Fibroblast of peridontal ligament (primary cell): ENCODE measurements at regions not wholly inside any gene's neighbourhood (a gene's known extent, or its start where the extent isn't known, plus 50 kb on each side); places are given as distances from the start of the nearest gene placed in this dataset.

ENCODE experiments used
- DNase-seq: peaks from one replicate; pipeline ENCODE4 v3.0.0-alpha.2; 2010; ENCODE audit errors: extremely low read depth

DNA sequence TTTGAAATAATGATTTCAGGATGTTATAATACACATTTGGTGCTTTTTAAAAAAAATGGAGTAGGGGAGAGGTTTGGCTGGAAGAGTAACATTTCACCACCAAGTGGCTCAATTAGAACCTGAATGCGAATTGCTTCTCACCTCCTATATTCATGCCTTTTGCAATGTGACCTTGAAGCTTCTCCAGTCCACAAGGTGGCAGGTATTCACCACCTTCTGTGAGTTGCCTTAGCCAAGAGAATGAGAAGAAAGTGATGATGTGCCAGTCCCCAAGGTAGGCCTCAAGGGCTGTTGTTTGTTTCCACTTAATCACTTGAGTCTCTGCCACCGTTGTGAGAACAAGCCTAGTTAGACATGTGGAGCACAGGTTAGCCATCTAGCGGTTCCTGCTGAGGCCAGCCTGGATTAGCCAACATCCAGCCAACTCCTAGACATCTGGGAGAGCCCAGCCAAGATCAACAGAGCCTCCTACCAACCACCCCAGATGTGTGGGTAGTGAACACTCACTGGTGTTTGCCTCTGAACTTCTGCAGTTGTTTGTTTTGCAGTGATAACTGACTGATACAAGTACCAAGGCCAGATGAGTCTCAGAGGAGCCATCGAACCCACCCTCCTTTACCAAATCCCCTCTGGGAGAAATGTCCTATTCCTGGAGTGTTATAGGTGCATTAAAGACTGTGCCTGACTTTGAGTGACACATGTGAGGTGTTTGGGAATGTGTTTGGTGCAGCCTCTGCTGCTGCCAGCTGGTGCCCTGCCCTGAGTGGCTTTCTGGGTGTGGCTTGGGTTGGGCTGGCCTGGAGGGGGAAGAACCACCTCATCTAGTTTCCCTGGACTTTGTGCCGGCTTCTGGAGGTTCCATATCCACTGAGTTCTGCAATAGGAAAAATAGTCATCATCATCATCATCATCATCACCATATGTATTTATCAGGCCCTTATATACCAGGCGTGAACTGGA is 132.5 kb upstream of the RFLNA start:
- no peak for DNase-seq

DNA sequence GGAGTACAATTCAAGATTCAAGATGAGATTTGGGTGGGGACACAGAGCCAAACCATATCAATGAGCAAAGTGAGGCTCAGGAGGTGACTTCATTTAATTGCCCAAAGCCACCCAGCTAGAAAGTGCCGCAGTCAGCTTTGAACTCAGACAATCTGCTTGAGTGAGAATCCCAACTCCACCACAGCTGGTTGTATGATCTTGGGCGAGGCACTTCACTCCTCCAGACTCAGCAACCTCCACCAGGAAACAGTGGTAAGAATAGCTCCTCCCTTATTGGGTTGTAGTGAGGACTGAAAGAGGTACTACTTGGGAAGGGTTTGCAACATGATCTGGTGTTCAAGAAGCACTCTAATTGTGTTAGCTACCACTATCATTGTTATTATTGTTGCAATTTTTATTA is 129.2 kb upstream of the RFLNA start:
- no peak for DNase-seq

DNA sequence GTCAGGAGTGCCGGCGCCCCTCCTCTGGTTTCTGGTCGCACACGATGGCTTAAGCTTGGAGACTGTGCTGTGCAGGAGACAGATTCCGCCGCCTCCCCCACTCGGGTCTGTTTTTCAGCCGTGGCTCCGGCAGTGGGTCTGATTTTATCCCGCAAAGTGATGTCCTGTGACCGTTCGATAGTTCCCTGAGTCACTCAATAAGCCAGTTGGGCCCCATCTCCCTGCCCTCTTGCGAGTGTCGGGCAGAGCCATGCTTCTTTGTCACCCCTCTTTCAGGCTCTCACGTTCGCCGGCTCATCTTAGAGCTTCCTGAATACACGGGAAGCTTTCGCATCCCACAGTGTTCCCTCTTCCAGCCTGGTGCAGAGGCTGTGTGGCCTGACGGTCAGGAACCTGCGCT is 127.8 kb upstream of the RFLNA start:
- no peak for DNase-seq

DNA sequence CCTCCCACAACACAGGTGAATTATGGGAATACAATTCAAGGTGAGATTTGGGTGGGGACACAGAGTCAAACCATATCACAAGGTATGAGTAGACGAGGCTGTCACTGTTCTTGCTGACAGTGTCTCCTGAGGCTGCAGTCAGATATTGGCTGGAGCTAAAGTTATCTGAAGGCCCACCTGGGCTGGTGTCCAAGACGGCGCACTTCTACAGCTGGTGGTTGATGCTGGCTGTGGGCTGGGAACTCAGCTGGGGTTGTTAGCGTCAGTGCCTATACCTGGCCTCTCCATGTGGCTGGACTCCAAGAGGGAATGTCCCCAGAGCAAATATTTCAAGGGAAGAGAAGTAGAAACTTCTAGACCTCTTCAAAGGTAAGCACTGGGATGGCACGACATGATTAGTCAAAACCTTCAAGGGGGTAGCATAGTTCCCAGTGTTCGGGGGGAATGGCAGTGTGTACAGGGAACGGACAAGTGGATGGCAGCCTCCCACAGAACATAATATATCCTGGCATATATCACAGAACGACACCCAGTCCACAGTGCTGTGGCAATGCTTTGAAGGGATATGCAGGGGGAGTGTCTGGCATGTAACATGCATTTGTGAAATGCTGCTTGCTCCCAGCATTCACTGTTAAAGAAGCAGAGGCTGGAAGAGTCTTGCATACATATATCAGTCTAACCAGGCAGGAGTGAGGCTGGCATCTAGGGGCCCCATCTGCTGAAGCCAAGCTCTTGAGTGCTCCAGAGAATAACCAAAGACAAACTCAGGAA is 126.7 kb upstream of the RFLNA start:
- DNase-seq = no peak

DNA sequence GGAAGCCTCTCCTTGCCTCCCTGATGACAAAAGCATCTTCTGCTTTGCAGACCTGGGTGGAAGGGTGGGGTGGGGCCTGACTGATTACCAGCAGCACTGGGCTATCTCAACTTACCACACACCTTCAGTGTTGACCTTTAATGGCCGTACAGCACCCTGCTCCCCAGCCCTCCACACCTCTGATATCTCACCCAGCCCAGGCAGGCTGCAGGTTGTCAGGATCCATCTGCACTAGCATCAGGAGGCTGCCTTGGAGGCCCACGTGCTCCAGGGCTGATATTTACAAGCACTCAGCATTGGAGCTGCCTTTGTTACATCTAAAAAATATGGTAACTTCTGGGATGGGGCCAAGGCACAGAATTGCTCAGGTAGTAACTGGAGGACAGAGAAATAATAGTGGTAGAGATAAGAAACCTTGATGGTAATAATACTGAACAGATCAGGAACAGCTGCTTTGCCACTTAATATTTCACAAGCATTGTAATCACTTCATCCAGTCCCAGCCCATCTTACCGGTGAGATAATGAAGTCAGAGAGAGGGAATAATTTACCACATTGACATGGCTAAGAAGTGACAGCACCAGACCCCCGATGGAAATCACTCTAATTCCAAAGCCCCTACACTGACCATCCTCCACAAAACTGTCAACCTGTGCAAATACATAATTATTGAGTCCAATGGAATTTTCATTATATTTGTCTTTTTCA is 125.2 kb upstream of the RFLNA start:
- DNase-seq = no peak

DNA sequence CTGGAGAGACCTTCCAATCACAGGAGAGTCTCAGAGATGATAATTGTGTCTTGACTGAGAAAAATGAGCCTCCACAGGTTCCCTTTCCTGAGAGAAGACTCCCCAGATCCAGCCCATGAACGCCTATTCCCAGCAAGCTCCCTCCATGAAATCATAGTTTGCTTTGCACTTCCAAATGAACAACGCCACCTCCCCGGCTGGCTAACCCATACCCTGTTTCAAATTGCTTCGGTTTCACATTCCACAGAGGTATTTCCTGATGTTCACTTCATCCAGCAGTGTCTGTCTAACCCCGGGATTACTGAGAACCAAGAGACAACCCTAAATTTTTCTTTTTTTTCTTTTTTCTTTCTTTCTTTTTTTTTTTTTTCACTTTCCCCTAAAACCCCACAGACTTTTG is 124.1 kb upstream of the RFLNA start:
- DNase-seq = no peak

DNA sequence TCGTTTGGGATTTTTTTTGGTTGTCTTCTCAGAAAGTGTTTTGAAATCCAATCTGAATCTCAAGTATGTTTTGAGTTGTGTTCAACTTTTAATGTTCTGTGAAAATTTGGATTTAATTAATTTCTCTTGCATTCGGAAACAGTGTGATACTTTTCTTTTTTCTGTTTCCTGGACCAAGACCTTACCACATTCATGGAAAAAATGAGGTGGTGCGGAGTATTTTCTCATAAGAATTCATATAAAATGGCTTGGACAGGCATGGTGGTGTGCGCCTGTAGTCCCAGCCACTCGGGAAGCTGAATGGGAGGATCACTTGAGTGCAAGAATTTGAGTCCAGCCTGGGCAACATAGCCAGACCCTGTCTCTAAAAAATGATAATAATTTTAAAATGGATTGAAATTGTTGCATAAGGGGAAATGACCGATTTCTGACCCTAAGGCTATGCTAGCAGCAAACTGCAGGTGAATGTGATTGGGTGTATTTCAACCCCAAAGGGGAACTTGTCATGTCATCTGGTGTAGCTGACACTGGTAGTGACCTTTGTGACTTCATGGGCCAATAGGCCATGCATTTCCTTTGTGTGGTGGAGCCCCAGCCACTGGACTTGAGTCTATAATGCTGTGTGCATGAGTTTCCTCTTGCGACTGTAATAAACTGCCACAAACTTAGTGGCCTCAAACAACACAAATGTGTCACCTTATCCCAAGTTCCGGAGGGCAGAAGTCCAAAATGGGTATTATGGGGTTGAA is 123.5 kb upstream of the RFLNA start:
- DNase-seq = no peak

DNA sequence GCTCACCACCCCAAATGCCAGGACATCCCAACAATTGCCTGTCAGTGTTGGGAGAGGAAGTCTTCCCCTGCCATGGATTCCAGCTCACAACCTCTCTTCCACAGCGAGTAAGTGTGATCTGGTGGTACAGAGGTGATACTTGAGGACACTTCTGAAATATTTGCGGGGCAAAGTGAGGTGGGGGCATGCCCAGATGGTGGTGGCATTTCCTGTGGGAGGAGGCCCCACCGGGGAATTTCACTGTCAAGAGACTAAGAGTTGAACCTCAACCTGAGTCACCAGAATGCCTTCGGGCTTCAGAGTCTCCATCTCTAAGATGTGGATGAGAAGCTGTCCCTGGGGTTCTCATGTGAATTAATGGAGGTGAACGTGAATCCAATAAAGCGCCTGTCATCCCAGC is 122.3 kb upstream of the RFLNA start:
- DNase-seq = no peak

DNA sequence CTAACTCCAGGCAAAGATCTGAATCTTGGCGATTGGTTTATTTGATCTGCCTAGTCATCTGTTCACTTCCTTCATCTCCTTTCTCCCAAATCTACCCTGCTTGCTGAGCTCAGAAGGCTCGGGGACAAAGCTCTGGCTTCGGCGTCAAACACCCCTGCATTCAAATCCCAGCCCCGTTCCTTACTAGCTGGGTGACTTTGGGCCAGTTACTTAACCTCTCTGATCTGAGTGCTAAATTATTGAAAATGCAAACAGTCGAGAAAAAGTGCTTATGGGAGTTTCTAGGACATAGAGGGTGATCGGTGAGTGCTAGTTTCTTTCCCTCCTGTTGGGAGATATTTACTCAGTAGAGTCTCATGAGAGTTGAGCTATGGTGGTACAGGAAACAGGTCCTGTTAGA is 121.2 kb upstream of the RFLNA start:
- no peak for DNase-seq

DNA sequence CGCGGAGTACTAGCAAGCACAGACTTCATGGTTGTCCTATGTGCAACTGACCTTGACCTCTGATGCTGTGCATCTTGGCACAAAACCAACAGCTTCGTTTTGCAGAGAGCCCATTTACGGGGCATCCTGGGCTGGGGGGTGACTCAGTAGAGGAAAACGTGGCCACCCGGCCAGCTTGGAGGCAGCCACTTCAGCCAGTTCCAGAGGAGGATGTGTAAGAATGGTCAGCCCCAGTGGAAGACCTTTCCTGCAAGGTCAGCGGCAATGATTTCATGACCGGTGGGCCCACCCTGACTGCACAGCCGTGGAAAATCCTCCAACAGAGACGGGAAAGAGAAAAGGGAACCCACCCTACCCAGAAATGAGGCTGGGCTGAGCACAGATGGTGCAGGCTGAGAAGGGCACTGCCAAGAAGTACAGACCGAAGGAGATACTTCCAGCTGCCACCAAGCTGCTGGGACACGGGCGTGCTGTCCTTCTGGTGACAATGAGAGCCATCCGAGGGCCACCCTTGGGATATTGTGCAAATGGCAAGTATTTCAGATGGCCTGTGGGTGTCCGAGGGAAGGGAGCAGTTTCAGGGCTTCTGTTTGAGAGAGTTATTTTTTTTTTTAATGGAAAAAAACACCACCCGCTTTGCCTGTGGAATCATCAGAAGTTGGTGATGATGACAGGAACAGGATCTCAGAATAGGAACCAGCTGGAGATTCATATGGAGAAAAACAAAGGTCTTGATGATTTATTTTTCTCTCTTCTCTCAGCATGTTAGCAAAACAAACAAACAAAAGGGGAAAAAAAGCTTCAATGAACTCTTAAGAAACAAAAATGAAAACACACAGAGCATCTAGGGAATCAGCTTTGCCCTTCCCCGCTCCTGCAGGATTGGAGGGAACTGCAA is 120.2 kb upstream of the RFLNA start:
- peak; percentile 72 for DNase-seq

DNA sequence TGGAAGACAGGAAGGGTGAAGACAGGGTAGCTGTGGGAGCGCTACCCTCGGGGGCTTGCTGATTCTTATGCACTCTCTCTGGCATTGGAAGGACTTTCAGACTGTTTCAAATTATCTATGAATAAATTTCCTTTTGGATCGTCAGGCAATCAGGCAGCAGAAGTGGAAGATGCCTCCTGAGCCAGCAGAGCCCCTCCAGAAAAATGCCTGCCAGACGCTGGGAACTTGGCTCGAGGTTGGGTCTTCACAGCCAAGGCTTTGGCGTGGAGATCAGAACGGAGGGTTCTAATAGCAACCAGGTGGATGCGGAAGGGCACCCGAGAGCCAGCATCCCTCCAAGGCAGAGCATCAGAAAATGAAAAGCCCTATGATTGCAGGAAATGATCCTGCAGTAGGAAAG is 119.2 kb upstream of the RFLNA start:
- DNase-seq = no peak

DNA sequence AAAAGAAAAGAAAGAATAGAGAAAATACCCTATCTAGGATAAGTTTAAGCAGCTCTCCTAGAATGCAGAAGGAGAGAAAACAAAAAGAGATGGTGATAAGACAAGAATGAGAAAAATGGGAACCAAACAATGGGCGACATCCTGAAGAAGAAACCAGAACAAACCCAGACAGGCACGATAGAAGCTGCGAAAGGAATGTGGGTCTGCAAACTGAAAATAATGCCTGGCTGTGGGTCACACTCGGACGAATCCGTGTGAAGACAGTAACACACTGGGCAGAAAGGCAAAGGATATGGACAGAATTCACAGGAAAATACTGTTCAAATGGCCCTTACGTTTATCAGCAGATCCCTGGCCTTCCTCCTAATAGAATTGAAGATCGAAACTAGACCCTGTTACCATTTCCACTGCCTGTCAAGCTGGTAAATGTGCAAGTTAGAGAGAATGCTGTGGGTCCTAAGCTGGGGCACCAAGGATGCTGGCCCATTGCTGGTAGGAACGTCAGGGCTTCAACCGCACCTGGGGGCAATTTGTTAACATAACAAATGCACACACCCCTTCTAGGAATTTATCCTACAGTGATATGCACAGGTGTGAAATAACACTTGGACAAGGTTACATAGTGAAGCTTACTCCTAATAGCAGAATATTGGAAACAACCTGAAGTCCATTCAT is 117.5 kb upstream of the RFLNA start:
- DNase-seq = no peak

DNA sequence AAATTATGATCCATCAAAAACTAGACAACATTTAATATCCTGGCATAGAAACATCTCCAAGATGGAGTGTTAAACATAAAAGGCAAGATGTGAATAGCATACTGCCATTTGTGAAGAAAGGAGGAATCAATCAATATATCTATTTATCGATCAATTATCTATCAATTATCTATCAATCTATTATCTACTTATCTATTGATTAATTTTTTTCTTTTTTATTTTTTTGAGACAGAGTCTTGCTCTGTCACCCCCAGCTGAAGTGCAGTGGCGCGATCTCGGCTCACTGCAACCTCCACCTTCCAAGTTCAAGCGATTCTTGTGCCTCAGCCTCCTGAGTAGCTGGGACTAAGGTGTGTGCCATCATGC is 117.0 kb upstream of the RFLNA start:
- no peak for DNase-seq

DNA sequence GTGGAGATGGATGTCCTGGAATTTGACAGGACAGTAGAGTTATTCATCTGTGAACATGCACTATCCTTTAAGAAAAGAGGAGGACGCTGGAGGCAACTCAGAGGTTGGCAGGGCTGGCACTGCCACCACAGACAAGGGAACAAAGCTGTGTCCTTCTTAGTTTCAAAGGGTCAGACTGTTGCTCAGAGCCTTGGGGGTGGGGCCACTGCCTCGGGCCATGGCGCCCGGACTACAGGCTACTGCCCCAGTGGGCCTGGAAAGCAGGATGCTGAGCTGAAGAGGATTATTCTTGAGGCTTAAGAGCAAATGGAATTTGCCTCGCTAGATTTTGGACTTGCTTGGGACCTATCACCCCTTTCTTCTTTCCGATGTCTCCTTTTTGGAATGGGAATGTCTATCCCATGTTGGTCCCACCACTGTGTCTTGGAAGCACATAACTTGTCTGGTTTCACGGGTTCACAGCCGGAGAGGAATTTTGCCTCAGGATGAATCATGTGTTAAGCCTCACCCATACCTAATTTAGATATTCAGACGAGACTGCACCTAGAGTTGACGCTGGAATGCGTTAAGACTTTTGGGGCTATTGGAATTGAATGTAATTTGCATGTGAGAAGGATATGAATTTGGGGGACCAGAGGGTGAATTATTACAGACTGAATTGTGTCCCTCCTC is 114.8 kb upstream of the RFLNA start:
- no peak for DNase-seq

DNA sequence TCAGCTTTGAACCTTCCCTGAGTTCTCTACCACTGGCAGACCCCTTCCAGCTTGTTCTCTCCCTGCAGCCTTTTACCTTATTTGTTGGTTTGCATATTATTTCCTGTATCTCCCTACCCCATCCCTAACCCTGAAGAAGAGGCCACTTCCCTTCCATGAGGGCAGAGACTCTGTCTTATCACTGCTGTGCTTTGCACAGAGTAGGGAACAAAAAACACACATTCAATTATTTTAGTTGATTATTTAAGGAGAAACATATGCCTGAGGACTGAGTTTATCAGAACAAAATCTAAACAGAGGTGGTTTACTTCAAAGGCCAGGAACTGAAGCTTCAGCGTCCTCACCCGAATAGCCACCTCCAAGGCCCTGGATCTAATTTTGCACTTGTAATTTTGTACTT is 111.7 kb upstream of the RFLNA start:
- no peak for DNase-seq

DNA sequence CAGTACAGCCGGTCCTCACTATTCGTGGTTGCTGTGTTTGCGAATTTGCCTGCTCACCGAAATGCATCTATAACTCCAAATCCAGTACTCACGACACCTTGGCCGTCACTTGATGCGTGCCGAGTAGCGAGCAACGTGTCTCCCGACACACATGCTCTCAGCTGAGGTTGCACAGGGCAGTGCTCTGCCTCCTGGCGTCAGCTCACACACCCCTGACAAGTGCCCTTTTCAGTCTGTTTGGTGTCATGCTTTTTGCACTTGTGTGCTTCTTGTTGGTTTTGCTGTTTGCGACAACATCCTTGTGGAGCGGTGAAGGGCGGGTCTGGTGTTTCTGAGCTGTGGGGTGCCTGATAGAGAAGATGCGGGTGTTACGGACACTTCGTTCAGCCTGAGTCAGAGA is 110.4 kb upstream of the RFLNA start:
- DNase-seq = no peak

DNA sequence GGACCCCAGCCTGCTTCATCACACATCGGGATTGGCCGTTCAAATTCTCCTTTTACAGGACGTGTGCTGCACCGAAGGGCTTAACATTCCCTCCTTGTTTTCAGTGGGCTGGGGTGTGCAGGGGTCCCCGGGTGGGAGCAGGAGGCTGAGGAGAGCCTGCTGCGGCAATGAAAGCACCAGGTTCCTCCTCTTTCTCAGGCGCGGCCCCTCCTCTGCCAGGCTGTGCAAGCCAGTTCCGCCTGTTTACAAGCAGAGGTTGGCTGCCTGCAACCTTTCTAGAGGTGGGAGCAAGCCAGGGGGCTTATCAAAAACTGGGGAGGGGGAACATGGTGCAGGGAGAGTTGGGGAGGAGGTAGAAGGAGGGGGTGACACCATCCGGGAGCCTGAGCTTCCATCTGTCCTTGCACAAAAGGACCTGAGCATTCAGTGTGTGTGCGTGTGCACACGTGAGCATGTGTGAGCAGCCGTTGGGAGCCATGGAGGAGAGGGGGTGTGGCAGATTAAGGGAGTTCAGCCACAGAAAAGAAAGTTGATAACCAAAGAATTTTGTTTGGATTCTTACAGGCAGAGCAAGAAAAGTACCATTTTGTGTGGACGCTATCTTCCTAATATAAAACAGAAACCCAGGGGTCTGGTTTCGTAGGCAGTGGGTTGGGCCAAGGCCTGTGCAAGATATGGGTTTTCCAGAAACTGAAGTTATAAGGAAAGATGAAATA is 108.8 kb upstream of the RFLNA start:
- no peak for DNase-seq

DNA sequence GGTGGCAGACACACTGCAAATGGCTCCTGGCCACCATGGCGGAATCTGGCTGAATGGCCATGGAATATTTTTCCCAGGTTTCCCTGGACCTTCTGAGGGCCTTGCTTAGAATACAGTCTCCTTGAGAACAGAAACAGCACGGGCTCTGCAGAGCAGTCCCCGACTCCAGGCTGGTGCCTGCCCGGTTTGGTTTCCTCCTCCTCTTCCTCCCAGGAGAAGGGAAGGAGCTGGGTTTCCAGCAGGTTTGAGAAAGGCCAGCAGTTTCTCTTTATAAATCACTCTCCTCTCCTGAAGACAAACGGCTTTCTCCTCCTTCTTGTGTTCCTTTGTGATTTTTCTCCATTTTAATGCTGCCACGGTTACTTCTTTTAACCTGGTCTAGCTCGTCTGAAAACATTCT is 106.8 kb upstream of the RFLNA start:
- no peak for DNase-seq
